ENCODE measurements at regions not wholly inside any gene's neighbourhood (a gene's known extent, or its start where the extent isn't known, plus 50 kb on each side); places are given as distances from the start of the nearest gene placed in this dataset.

DNA sequence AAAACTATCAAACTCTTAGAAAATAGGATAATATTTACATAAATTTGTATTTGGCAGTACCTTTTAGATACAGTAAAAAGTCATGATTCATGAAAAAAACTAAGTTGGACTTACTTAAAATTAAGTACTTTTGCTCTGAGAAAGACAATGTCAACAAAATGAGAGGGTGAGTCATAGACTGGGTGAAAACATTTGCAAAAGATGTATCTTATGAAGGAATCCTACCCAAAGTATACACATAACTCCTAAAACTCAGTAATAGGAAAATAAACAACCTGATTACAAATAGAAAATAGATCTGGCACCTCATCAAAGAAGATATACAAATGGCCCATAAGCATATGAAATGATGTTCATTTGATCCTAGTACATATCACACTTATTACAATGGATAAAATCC lies 1154.6 kb downstream of the JRKL start:
- Mint-ChIP-seq H3K4me3 (no peak overlapping the region), H3K4me1 (no peaks in the 10 kb centered on the region), H3K36me3 (no peaks in the 10 kb centered on the region), H3K27ac (no peak overlapping the region), H3K27me3 (ENCODE audit: low read depth in 3 of 3) (peaks cover 0 to 2% (median 0%) of the 10 kb centered on the region in 3 donors), H3K9me3 (peaks cover 0 to 5% (median 3%) of the 10 kb centered on the region in 7 donors)
- Histone ChIP-seq H2AFZ (ENCODE audit: insufficient read depth, low read depth, low read length, poor library complexity, severe bottlenecking) (no peak overlapping the region), H3K27me3 (ENCODE audit: control insufficient read depth in 2 of 2, insufficient read depth in 2 of 2, low read length in 2 of 2) (no peaks in the 10 kb centered on the region), H3K79me2 (ENCODE audit: insufficient read depth, low read length) (no peaks in the 10 kb centered on the region), H3K9ac (ENCODE audit: insufficient read depth, low read length, poor library complexity, severe bottlenecking) (no peak overlapping the region), H3K4me1 (ENCODE audit: control insufficient read depth in 1 of 2, insufficient read depth in 2 of 2, low read length in 2 of 2) (no peaks in the 10 kb centered on the region), H3K27ac (ENCODE audit: low read depth in 1 of 2, low read length in 2 of 2) (no peak overlapping the region), H4K20me1 (ENCODE audit: insufficient read depth, low read length) (no peaks in the 10 kb centered on the region), H3K9me3 (replicated peaks in 1 of 2; ENCODE audit: control insufficient read depth in 1 of 2, insufficient read depth in 1 of 2, low read length in 2 of 2) (peaks cover 0 to 10% of the 10 kb centered on the region in 2 donors), H3K4me2 (replicated peaks; ENCODE audit: extremely low read depth, low read length, poor library complexity, severe bottlenecking) (no peak overlapping the region), H3K4me3 (replicated peaks in 1 of 3; ENCODE audit: low read depth in 2 of 3, low read length in 3 of 3) (no peak overlapping the region), H3K36me3 (replicated peaks in 1 of 2; ENCODE audit: control insufficient read depth in 1 of 2, insufficient read depth in 2 of 2, low read length in 2 of 2) (no peaks in the 10 kb centered on the region)
- no peak for DNase-seq
- intact Hi-C loops (cut with micrococcal nuclease), result no loop called here
- TF ChIP-seq, protein P1, sequence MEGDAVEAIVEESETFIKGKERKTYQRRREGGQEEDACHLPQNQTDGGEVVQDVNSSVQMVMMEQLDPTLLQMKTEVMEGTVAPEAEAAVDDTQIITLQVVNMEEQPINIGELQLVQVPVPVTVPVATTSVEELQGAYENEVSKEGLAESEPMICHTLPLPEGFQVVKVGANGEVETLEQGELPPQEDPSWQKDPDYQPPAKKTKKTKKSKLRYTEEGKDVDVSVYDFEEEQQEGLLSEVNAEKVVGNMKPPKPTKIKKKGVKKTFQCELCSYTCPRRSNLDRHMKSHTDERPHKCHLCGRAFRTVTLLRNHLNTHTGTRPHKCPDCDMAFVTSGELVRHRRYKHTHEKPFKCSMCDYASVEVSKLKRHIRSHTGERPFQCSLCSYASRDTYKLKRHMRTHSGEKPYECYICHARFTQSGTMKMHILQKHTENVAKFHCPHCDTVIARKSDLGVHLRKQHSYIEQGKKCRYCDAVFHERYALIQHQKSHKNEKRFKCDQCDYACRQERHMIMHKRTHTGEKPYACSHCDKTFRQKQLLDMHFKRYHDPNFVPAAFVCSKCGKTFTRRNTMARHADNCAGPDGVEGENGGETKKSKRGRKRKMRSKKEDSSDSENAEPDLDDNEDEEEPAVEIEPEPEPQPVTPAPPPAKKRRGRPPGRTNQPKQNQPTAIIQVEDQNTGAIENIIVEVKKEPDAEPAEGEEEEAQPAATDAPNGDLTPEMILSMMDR (IDR thresholded peaks at IDR 0.05), result no peak

DNA sequence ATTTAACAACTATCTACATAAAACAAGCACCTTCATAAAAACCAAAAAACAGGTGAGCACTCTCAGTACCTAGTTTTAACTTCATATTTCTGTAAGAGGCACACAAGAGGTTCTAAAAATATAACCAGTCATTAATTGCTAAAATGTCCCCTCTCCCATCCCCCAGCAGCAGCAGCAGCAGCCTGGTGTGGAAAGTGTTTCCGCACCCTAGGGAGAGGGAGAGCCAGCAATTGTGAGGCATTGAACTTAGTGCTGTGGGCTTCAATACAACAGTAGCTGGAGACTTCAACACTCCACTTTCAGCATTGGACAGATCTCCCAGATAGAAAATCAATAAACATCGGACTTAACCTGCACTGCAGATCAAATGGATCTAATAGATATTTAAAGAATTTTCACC lies 1158.5 kb downstream of the JRKL start:
- Mint-ChIP-seq H3K36me3 (no peaks in the 10 kb centered on the region), H3K9me3 (peaks cover 0 to 2% (median 0%) of the 10 kb centered on the region in 7 donors), H3K27me3 (ENCODE audit: low read depth in 3 of 3) (no peaks in the 10 kb centered on the region), H3K4me3 (no peak overlapping the region), H3K4me1 (no peaks in the 10 kb centered on the region), H3K27ac (no peak overlapping the region)
- Histone ChIP-seq H3K27me3 (ENCODE audit: control insufficient read depth in 2 of 2, insufficient read depth in 2 of 2, low read length in 2 of 2) (no peaks in the 10 kb centered on the region), H3K4me1 (ENCODE audit: control insufficient read depth in 1 of 2, insufficient read depth in 2 of 2, low read length in 2 of 2) (no peaks in the 10 kb centered on the region), H3K9ac (ENCODE audit: insufficient read depth, low read length, poor library complexity, severe bottlenecking) (no peak overlapping the region), H3K27ac (ENCODE audit: low read depth in 1 of 2, low read length in 2 of 2) (no peak overlapping the region), H3K9me3 (replicated peaks in 1 of 2; ENCODE audit: control insufficient read depth in 1 of 2, insufficient read depth in 1 of 2, low read length in 2 of 2) (peaks cover 0 to 4% of the 10 kb centered on the region in 2 donors), H3K79me2 (ENCODE audit: insufficient read depth, low read length) (no peaks in the 10 kb centered on the region), H4K20me1 (ENCODE audit: insufficient read depth, low read length) (no peaks in the 10 kb centered on the region), H3K4me2 (replicated peaks; ENCODE audit: extremely low read depth, low read length, poor library complexity, severe bottlenecking) (no peak overlapping the region), H3K4me3 (replicated peaks in 1 of 3; ENCODE audit: low read depth in 2 of 3, low read length in 3 of 3) (no peak overlapping the region), H2AFZ (ENCODE audit: insufficient read depth, low read depth, low read length, poor library complexity, severe bottlenecking) (no peak overlapping the region), H3K36me3 (replicated peaks in 1 of 2; ENCODE audit: control insufficient read depth in 1 of 2, insufficient read depth in 2 of 2, low read length in 2 of 2) (no peaks in the 10 kb centered on the region)
- TF ChIP-seq, protein P1 (IDR thresholded peaks at IDR 0.05), result no peak
- intact Hi-C loops (cut with micrococcal nuclease), result no loop called here
- WGBS (ENCODE audit: insufficient coverage), result no CpG with 5 or more reads among the region's 2 CpGs
- no peak for DNase-seq

Data from CD14-positive monocyte (primary cell).